WTC11 (cell line): ENCODE measurements at regions not wholly inside any gene's neighbourhood (a gene's known extent, or its start where the extent isn't known, plus 50 kb on each side); places are given as distances from the start of the nearest gene placed in this dataset.

Source experiments
- CREB1 ChIP-seq: sonication (generic); formaldehyde crosslinking; IDR thresholded peaks from 2 replicates; pipeline ENCODE4 v1.8.0; 2023; ENCODE audit warnings: mild to moderate bottlenecking, missing genetic modification reagents
- CTCF ChIP-seq: fragments of 200-600 bp; IDR thresholded peaks from 2 replicates; pipeline ENCODE4 v1.8.0; 2022; ENCODE audit warnings: antibody characterized with exemption
- E2F1 ChIP-seq: sonication (generic); formaldehyde crosslinking; IDR thresholded peaks from 2 replicates; pipeline ENCODE4 v1.8.0; 2022; ENCODE audit warnings: mild to moderate bottlenecking, missing genetic modification reagents
- FOXP4 ChIP-seq: sonication (generic); formaldehyde crosslinking; IDR thresholded peaks from 2 replicates; pipeline ENCODE4 v1.8.0; 2022; ENCODE audit warnings: mild to moderate bottlenecking, missing genetic modification reagents
- IRF2 ChIP-seq: sonication (generic); formaldehyde crosslinking; IDR thresholded peaks from 2 replicates; pipeline ENCODE4 v1.8.0; 2022; ENCODE audit warnings: low read depth, missing genetic modification reagents, borderline replicate concordance
- KAT7 ChIP-seq: sonication (generic); formaldehyde crosslinking; IDR thresholded peaks from 2 replicates; pipeline ENCODE4 v1.8.1; 2023; ENCODE audit warnings: missing genetic modification reagents, mild to moderate bottlenecking, borderline replicate concordance
- MAX ChIP-seq: sonication (generic); formaldehyde crosslinking; IDR thresholded peaks from 2 replicates; pipeline ENCODE4 v1.8.0; 2022; ENCODE audit warnings: mild to moderate bottlenecking, missing genetic modification reagents
- MLX ChIP-seq: sonication (generic); formaldehyde crosslinking; IDR thresholded peaks from 2 replicates; pipeline ENCODE4 v1.8.1; 2023; ENCODE audit warnings: mild to moderate bottlenecking, missing genetic modification reagents, moderate library complexity
- NR1H2 ChIP-seq: sonication (generic); formaldehyde crosslinking; IDR thresholded peaks from 2 replicates; pipeline ENCODE4 v1.9.0; 2021; ENCODE audit warnings: mild to moderate bottlenecking, moderate library complexity, missing genetic modification reagents
- STAT6 ChIP-seq: sonication (generic); formaldehyde crosslinking; conservative IDR thresholded peaks from 2 replicates; pipeline ENCODE4 v1.8.1; 2023; ENCODE audit warnings: mild to moderate bottlenecking, low read depth, missing genetic modification reagents, moderate library complexity
- USF2 ChIP-seq: sonication (generic); formaldehyde crosslinking; IDR thresholded peaks from 2 replicates; pipeline ENCODE4 v1.8.1; 2023; ENCODE audit warnings: mild to moderate bottlenecking, missing genetic modification reagents, moderate library complexity
- ZBTB21 ChIP-seq: sonication (generic); formaldehyde crosslinking; IDR thresholded peaks from 2 replicates; pipeline ENCODE4 v1.8.1; 2023; ENCODE audit warnings: mild to moderate bottlenecking, missing genetic modification reagents, borderline replicate concordance
- ZNF121 ChIP-seq: sonication (generic); formaldehyde crosslinking; IDR thresholded peaks from 2 replicates; pipeline ENCODE4 v1.8.0; 2023; ENCODE audit warnings: missing genetic modification reagents
- ZNF512 ChIP-seq: sonication (generic); formaldehyde crosslinking; IDR thresholded peaks from 2 replicates; pipeline ENCODE4 v1.8.1; 2022; ENCODE audit warnings: missing genetic modification reagents, borderline replicate concordance

GRCh38 chr4:157838366-157838765, 334.5 kb downstream of the GASK1B start:
- TF ChIP-seq ZNF512 (CRISPR knock-in tag): no peak
- TF ChIP-seq MLX (CRISPR knock-in tag): no peak
- TF ChIP-seq CTCF: no peak
- no peak for TF ChIP-seq E2F1 (CRISPR knock-in tag)
- no peak for TF ChIP-seq MAX
- no peak for TF ChIP-seq IRF2 (CRISPR knock-in tag)
- TF ChIP-seq NR1H2: no peak
- TF ChIP-seq STAT6 (CRISPR knock-in tag): no peak
- no peak for TF ChIP-seq ZBTB21 (CRISPR knock-in tag)
- no peak for TF ChIP-seq FOXP4 (CRISPR knock-in tag)
- TF ChIP-seq USF2 (CRISPR knock-in tag): no peak
- TF ChIP-seq CREB1 (CRISPR knock-in tag): no peak
- TF ChIP-seq ZNF121 (CRISPR knock-in tag): no peak
- no peak for TF ChIP-seq KAT7
